NB4 (cell line): ENCODE measurements at regions not wholly inside any gene's neighbourhood (a gene's known extent, or its start where the extent isn't known, plus 50 kb on each side); places are given as distances from the start of the nearest gene placed in this dataset.

ENCODE experiments used
- POLR2A ChIP-seq: IDR thresholded peaks from 2 replicates; pipeline ENCODE4 v1.6.1; 2011; ENCODE audit warnings: mild to moderate bottlenecking; ENCODE audit not compliant: insufficient read length; ENCODE audit errors: extremely low read depth
- TF ChIP-seq, protein P1 (sequence below): IDR thresholded peaks from 2 replicates; pipeline ENCODE4 v1.6.1; 2011; ENCODE audit warnings: low read depth, low read length
- TF ChIP-seq, protein P2 (sequence below): IDR thresholded peaks from one replicate; pipeline ENCODE4 v1.5.1; 2012; ENCODE audit warnings: low read depth, low read length

DNA sequence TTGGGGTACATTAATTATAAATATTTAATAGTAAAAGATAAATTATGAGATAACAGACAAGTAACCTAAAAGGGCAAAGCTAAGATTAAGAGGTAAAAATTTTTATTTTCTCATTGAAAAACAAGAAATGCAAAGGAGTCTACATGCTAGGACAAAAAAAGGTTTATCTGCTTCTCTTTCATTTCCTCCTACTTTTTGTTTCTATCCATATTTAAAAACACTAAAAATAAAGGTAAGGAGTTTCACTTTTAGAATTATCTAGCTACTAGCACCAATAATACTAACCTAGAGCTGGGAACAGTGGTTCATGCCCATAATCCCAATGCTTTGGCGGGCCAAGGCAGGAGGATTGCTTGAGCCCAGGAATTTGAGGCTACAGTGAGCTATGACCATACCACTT, 1551.7 kb upstream of the SLC39A10 start:
- TF ChIP-seq, protein P1, sequence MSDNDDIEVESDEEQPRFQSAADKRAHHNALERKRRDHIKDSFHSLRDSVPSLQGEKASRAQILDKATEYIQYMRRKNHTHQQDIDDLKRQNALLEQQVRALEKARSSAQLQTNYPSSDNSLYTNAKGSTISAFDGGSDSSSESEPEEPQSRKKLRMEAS = no peak
- TF ChIP-seq POLR2A = no peak
- TF ChIP-seq, protein P2, sequence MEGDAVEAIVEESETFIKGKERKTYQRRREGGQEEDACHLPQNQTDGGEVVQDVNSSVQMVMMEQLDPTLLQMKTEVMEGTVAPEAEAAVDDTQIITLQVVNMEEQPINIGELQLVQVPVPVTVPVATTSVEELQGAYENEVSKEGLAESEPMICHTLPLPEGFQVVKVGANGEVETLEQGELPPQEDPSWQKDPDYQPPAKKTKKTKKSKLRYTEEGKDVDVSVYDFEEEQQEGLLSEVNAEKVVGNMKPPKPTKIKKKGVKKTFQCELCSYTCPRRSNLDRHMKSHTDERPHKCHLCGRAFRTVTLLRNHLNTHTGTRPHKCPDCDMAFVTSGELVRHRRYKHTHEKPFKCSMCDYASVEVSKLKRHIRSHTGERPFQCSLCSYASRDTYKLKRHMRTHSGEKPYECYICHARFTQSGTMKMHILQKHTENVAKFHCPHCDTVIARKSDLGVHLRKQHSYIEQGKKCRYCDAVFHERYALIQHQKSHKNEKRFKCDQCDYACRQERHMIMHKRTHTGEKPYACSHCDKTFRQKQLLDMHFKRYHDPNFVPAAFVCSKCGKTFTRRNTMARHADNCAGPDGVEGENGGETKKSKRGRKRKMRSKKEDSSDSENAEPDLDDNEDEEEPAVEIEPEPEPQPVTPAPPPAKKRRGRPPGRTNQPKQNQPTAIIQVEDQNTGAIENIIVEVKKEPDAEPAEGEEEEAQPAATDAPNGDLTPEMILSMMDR = no peak
